HCT116 (cell line): ENCODE measurements at regions not wholly inside any gene's neighbourhood (a gene's known extent, or its start where the extent isn't known, plus 50 kb on each side); places are given as distances from the start of the nearest gene placed in this dataset.

Experiments
- ATAC-seq: fragments of 200-7000 bp; cut with Tn5 transposase; 2 replicates; pipeline ENCODE4 v1.9.1; 2020; ENCODE audit warnings: mild to moderate bottlenecking, moderate library complexity
- BruUV-seq: library from RNA; stranded (reverse); fragments of 400-500 nt; replicated peaks from 2 replicates; lab custom pipeline; 2021; lab: Mats Ljungman, UMichigan
- CTCF ChIA-PET: fragments of 300-600 bp; sonication (Branson Sonifier 250); formaldehyde crosslinking; loops from one replicate; lab custom pipeline; 2021; ENCODE audit warnings: antibody characterized with exemption; lab: Charles Lee
- POLR2A ChIA-PET: fragments of 300-600, 350-600 bp; sonication (Branson Sonifier 250); formaldehyde crosslinking; loops from one replicate; lab custom pipeline; 2021; ENCODE audit warnings: antibody characterized with exemption; lab: Charles Lee
- RAD21 ChIA-PET, 2 experiments: fragments of 300-600 bp; sonication (Branson Sonifier 250); formaldehyde crosslinking; loops; one replicate each; lab custom pipeline; 2023; ENCODE audit warnings: low total read pairs in 2 of 2; ENCODE audit not compliant: uncharacterized antibody in 2 of 2, unreplicated experiment in 2 of 2, low non-redundant PET in 1 of 2; lab: Charles Lee
- DNase-seq: peaks from one replicate; pipeline ENCODE4 v3.0.0-alpha.2; 2010; ENCODE audit warnings: low read depth, low spot score
- H2AFZ ChIP-seq: fragments of 200-600 bp; shearing (Covaris generic), sonication (generic); 2 replicates; pipeline ENCODE4 v1.6.1; 2017; ENCODE audit warnings: low read depth, mixed run types, mixed read lengths, antibody characterized with exemption, low read length; ENCODE audit not compliant: poor library complexity, severe bottlenecking
- H3K27ac ChIP-seq: 2 replicates; pipeline ENCODE4 v1.5.1; 2012; ENCODE audit warnings: low read depth, low read length
- H3K27me3 ChIP-seq: fragments of 200-600 bp; sonication (generic); 2 replicates; pipeline ENCODE4 v1.6.1; 2016; ENCODE audit warnings: mixed run types, low read length, mixed read lengths; ENCODE audit not compliant: insufficient read depth
- H3K36me3 ChIP-seq, 2 experiments: fragments of 200-500 bp in 1 of 2; fragments of 200-600 bp in 1 of 2; sonication (Bioruptor generic) in 1 of 2; sonication (generic) in 1 of 2; 2 replicates each; pipeline versions ENCODE4 v1.5.1 to v1.6.1; 2014 to 2016; ENCODE audit warnings: low read length in 2 of 2, inconsistent platforms in 1 of 2, mixed read lengths in 1 of 2, mixed run types in 1 of 2; ENCODE audit not compliant: insufficient read depth in 2 of 2, control insufficient read depth in 1 of 2
- H3K4me1 ChIP-seq, 2 experiments: fragments of 200-600 bp in 1 of 2; sonication (generic) in 1 of 2; 2 replicates each; pipeline versions ENCODE4 v1.5.1 to v1.6.1; 2012 to 2017; ENCODE audit warnings: low read length in 2 of 2, inconsistent platforms in 1 of 2, mild to moderate bottlenecking in 1 of 2, mixed read lengths in 1 of 2, mixed run types in 1 of 2, moderate library complexity in 1 of 2; ENCODE audit not compliant: insufficient read depth in 2 of 2, control insufficient read depth in 1 of 2
- H3K4me2 ChIP-seq: fragments of 200-600 bp; sonication (generic); 2 replicates; pipeline ENCODE4 v1.6.1; 2017; ENCODE audit warnings: mixed run types, low read length, mixed read lengths
- H3K4me3 ChIP-seq, 2 experiments: fragments of 200-600 bp in 1 of 2; sonication (generic) in 1 of 2; replicated peaks in 1 of 2; 2 replicates each; pipeline ENCODE4 v1.5.1; 2011 to 2016; ENCODE audit warnings: low read length in 2 of 2, control low read depth in 1 of 2, low read depth in 1 of 2, mild to moderate bottlenecking in 1 of 2, mixed read lengths in 1 of 2, mixed run types in 1 of 2
- H3K79me2 ChIP-seq: fragments of 200-600 bp; sonication (generic); 2 replicates; pipeline ENCODE4 v1.6.1; 2017; ENCODE audit warnings: mild to moderate bottlenecking, mixed run types, low read length, moderate library complexity, mixed read lengths; ENCODE audit not compliant: insufficient read depth
- H3K9ac ChIP-seq: fragments of 200-600 bp; sonication (generic); 2 replicates; pipeline ENCODE4 v1.6.1; 2016; ENCODE audit warnings: low read length, mixed read lengths
- H3K9me2 ChIP-seq: fragments of 200-600 bp; sonication (generic), shearing (Covaris generic); 2 replicates; pipeline ENCODE4 v1.6.1; 2017; ENCODE audit warnings: mixed run types, mild to moderate bottlenecking, moderate library complexity; ENCODE audit not compliant: insufficient read depth
- H3K9me3 ChIP-seq, 2 experiments: fragments of 200-500 bp in 1 of 2; fragments of 200-600 bp in 1 of 2; sonication (Bioruptor generic) in 1 of 2; sonication (generic) in 1 of 2; 2 replicates each; pipeline ENCODE4 v1.6.1; 2014 to 2017; ENCODE audit warnings: low read length in 2 of 2, mixed read lengths in 2 of 2, inconsistent platforms in 1 of 2, low read depth in 1 of 2, mild to moderate bottlenecking in 1 of 2, mixed run types in 1 of 2, moderate library complexity in 1 of 2; ENCODE audit not compliant: control insufficient read depth in 1 of 2, insufficient read depth in 1 of 2
- H4K20me1 ChIP-seq: fragments of 200-600 bp; sonication (generic), shearing (Covaris generic); 2 replicates; pipeline ENCODE4 v1.6.1; 2017; ENCODE audit warnings: mixed run types, mild to moderate bottlenecking, moderate library complexity; ENCODE audit not compliant: insufficient read depth
- ATF3 ChIP-seq: IDR thresholded peaks from 2 replicates; pipeline ENCODE4 v1.6.1; 2012
- CBX3 ChIP-seq: IDR thresholded peaks from 2 replicates; pipeline ENCODE4 v1.6.1; 2012; ENCODE audit warnings: low read depth
- CEBPB ChIP-seq: IDR thresholded peaks from 2 replicates; pipeline ENCODE4 v1.6.1; 2012; ENCODE audit warnings: low read depth
- CTCF ChIP-seq, 3 experiments: fragments of 200-600 bp in 1 of 3; sonication (generic) in 1 of 3; IDR thresholded peaks in 2 of 3; conservative IDR thresholded peaks in 1 of 3; 2 replicates each; pipeline ENCODE4 v1.5.1; 2012 to 2017; ENCODE audit warnings: low read depth in 2 of 3, low read length in 2 of 3, antibody characterized with exemption in 1 of 3, borderline replicate concordance in 1 of 3, control low read depth in 1 of 3, mild to moderate bottlenecking in 1 of 3, mixed read lengths in 1 of 3, mixed run types in 1 of 3, moderate library complexity in 1 of 3; ENCODE audit not compliant: insufficient read depth in 1 of 3
- EGR1 ChIP-seq: IDR thresholded peaks from 2 replicates; pipeline ENCODE4 v1.6.1; 2012; ENCODE audit warnings: low read depth
- ELF1 ChIP-seq: IDR thresholded peaks from 2 replicates; pipeline ENCODE4 v1.6.1; 2012; ENCODE audit warnings: low read depth, borderline replicate concordance
- FOSL1 ChIP-seq: IDR thresholded peaks from 2 replicates; pipeline ENCODE4 v1.6.1; 2012; ENCODE audit warnings: low read depth
- JUND ChIP-seq: IDR thresholded peaks from 2 replicates; pipeline ENCODE4 v1.6.1; 2012
- POLR2AphosphoS5 ChIP-seq: IDR thresholded peaks from 2 replicates; pipeline ENCODE4 v1.6.1; 2011; ENCODE audit warnings: mild to moderate bottlenecking, low read depth, low read length, moderate library complexity
- REST ChIP-seq: IDR thresholded peaks from 2 replicates; pipeline ENCODE4 v1.6.1; 2012; ENCODE audit warnings: low read depth
- SP1 ChIP-seq: IDR thresholded peaks from 2 replicates; pipeline ENCODE4 v1.6.1; 2012; ENCODE audit warnings: low read depth
- TCF7L2 ChIP-seq: IDR thresholded peaks from 2 replicates; pipeline ENCODE4 v1.7.0; 2011; ENCODE audit warnings: borderline replicate concordance, inconsistent platforms; ENCODE audit not compliant: insufficient read depth, insufficient read length; ENCODE audit errors: extremely low read depth
- YY1 ChIP-seq: IDR thresholded peaks from 2 replicates; pipeline ENCODE4 v1.6.1; 2011; ENCODE audit warnings: low read length, low read depth, moderate library complexity, mild to moderate bottlenecking; ENCODE audit not compliant: insufficient replicate concordance; ENCODE audit errors: extremely low read depth
- ZNF274 ChIP-seq: fragments of 200-500 bp; sonication (Bioruptor generic); IDR thresholded peaks from 2 replicates; pipeline ENCODE4 v1.6.1; 2014; ENCODE audit warnings: mild to moderate bottlenecking, low read depth, low read length, inconsistent platforms
- intact Hi-C: fragments of 100-400 bp; cut with micrococcal nuclease; formaldehyde crosslinking; loops from 2 replicates; pipeline ENCODE4 v1.10.0; 2022

- no peak for TF ChIP-seq ELF1
- TF ChIP-seq TCF7L2, result no peak
- TF ChIP-seq EGR1, result no peak
- TF ChIP-seq CBX3, result no peak
- TF ChIP-seq ATF3, result no peak
- TF ChIP-seq CEBPB, result no peak
- no peak for TF ChIP-seq FOSL1
- TF ChIP-seq, all 23 proteins: peak for 0
Observed at GRCh38 chr3:41029356-41029755, 169.9 kb upstream of the CTNNB1 start (continued).

GRCh38 chr3:41030220-41030619 is 169.1 kb upstream of the CTNNB1 start:
- Histone ChIP-seq H3K79me2 (no peaks in the 10 kb centered on the region), H2AFZ (no peak overlapping the region), H3K36me3 (no peaks in the 10 kb centered on the region), H3K27me3 (peaks cover 23% of the 10 kb centered on the region), H3K9ac (no peak overlapping the region), H3K4me2 (no peak overlapping the region), H3K4me3 (no peak overlapping the region), H3K9me3 (no peaks in the 10 kb centered on the region), H4K20me1 (no peaks in the 10 kb centered on the region), H3K27ac (no peak overlapping the region), H3K4me1 (no peaks in the 10 kb centered on the region; a peak in 1 of 4 replicates), H3K9me2 (no peaks in the 10 kb centered on the region)
- BruUV-seq, result no TSS peak
- POLR2A ChIA-PET, result no interaction called here
- TF ChIP-seq REST (no peak), CEBPB (no peak), ZNF274 (no peak), POLR2AphosphoS5 (no peak), FOSL1 (no peak), TCF7L2 (no peak), CTCF (IDR thresholded peaks at IDR 0.05 in 2 of 3, conservative IDR thresholded peaks at IDR 0.05 in 1 of 3; ENCODE audit: borderline replicate concordance in 1 of 3, insufficient read depth in 1 of 3, low read depth in 2 of 3, low read length in 2 of 3) (no peak), SP1 (no peak), YY1 (no peak), JUND (no peak)
- ATAC-seq, result no peak
- no peak for DNase-seq
- RAD21 ChIA-PET, result no interaction called here
- CTCF ChIA-PET, result no interaction called here
- intact Hi-C loops, result no loop called here
